ENCODE measurements at regions not wholly inside any gene's neighbourhood (a gene's known extent, or its start where the extent isn't known, plus 50 kb on each side); places are given as distances from the start of the nearest gene placed in this dataset.

DNA sequence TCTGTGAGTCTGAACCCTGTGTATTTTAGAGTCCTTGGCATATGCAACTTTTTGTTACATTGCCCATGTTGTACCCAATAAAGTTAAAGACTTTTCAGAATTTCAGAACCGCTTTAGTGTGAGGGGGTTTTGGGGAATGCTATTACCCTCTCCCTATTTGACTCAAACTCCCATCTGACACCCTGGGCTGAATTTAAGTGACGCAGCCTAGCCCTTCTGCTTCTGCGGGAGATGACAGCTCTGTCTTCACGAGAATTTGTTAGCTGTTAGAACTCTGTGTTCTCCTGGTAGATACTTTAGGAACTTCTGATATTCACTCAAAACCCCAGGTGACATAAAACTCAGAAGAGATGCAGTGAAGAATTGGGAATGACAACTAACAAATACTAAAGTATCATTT is 500.6 kb upstream of the ID4 start:
- TF ChIP-seq GATA2 (IDR thresholded peaks at IDR 0.05; ENCODE audit: low read depth, low read length) = no peak
- TF ChIP-seq GATA3 (IDR thresholded peaks at IDR 0.05; ENCODE audit: low read depth, low read length) = no peak
